ENCODE measurements at regions not wholly inside any gene's neighbourhood (a gene's known extent, or its start where the extent isn't known, plus 50 kb on each side); places are given as distances from the start of the nearest gene placed in this dataset.

DNA sequence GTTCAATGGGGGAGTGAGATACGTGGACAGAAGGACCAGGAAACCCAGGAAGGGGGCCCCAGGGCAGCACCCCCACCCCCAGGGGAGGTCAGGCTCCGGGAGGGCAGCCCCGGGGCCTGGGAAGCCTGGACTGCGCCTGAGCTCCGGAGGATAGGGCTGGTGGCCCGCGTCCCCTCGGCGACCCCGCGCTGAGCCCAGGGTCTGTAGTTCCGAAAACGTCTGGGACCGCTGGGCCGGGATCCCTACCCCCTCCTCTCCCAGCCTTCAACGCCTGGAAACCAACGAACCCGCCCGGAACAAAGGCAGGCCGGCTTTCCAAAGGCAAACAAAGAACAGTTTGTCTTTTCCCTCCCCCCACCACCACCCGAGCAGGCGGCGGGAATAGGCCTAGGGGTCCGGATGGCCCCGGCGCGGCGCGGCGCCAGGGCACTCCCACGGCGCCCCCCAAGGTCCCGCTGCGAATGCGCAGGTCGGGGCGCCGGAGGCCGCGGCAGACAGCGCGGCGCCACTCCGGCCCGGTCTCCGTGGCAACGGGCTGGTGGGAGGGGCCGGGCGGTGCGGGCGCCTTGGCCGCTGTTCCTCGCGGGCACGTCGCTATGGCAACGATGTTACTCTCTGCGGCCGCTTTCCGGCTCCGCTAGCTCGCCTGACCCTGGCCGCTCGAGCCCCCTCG, 58.5 kb downstream of the IGLL1 start:
- TF ChIP-seq GATA3 (IDR thresholded peaks at IDR 0.05; ENCODE audit: low read depth, low read length) = no peak
- no peak for TF ChIP-seq GATA2 (IDR thresholded peaks at IDR 0.05; ENCODE audit: low read depth, low read length)
